IMR-90 (cell line): ENCODE measurements at regions not wholly inside any gene's neighbourhood (a gene's known extent, or its start where the extent isn't known, plus 50 kb on each side); places are given as distances from the start of the nearest gene placed in this dataset.

Source experiments
- ATAC-seq: fragments of 200-7000 bp; cut with Tn5 transposase; 2 replicates; pipeline ENCODE4 v1.9.1; 2020; ENCODE audit warnings: low read depth, mild to moderate bottlenecking, moderate library complexity
- BruUV-seq: library from RNA; stranded (reverse); fragments of 400-500 nt; replicated peaks from 2 replicates; lab custom pipeline; 2021; lab: Mats Ljungman, UMichigan
- CTCF ChIA-PET: fragments of 300-600 bp; formaldehyde crosslinking; extraction: SDS; loops from one replicate; lab custom pipeline; 2021; ENCODE audit warnings: antibody characterized with exemption; lab: Yijun Ruan, JAX
- POLR2A ChIA-PET: fragments of 300-600 bp; sonication (Branson Sonifier 250); formaldehyde crosslinking; loops from one replicate; lab custom pipeline; 2022; ENCODE audit warnings: antibody characterized with exemption; ENCODE audit not compliant: unreplicated experiment; lab: Charles Lee
- DNase-seq: peaks from one replicate; pipeline ENCODE4 v3.0.0; 2013
- H2AFZ ChIP-seq: replicated peaks from 2 replicates; pipeline ENCODE3; 2013; ENCODE audit warnings: low read length, mild to moderate bottlenecking; ENCODE audit not compliant: poor library complexity
- H2AK5ac ChIP-seq: 2 replicates; pipeline ENCODE4 v1.6.1; 2013; ENCODE audit warnings: low read depth, low read length, inconsistent platforms
- H2AK9ac ChIP-seq: replicated peaks from 2 replicates; pipeline ENCODE3; 2013; ENCODE audit warnings: mild to moderate bottlenecking, low read depth, low read length, moderate library complexity; ENCODE audit not compliant: poor library complexity
- H2BK120ac ChIP-seq: 2 replicates; pipeline ENCODE4 v1.6.1; 2013; ENCODE audit warnings: low read depth, low read length, inconsistent platforms
- H2BK15ac ChIP-seq: 3 replicates; pipeline ENCODE4 v1.6.1; 2013; ENCODE audit warnings: low read depth, low read length, inconsistent platforms
- H2BK20ac ChIP-seq: 2 replicates; pipeline ENCODE4 v1.6.1; 2013; ENCODE audit warnings: low read depth, mild to moderate bottlenecking, inconsistent platforms, low read length, moderate library complexity
- H2BK5ac ChIP-seq: 2 replicates; pipeline ENCODE4 v1.6.1; 2013; ENCODE audit warnings: mild to moderate bottlenecking, low read depth, low read length, inconsistent platforms; ENCODE audit not compliant: poor library complexity, severe bottlenecking
- H3K14ac ChIP-seq: replicated peaks from 2 replicates; pipeline ENCODE4 v1.6.1; 2013; ENCODE audit warnings: low read depth, low read length, inconsistent platforms
- H3K18ac ChIP-seq: 2 replicates; pipeline ENCODE4 v1.6.1; 2013; ENCODE audit warnings: low read depth, low read length, control low read depth
- H3K23ac ChIP-seq: 2 replicates; pipeline ENCODE4 v1.6.1; 2013; ENCODE audit warnings: low read depth, low read length, inconsistent platforms
- H3K27ac ChIP-seq: 2 replicates; pipeline ENCODE4 v1.5.1; 2013; ENCODE audit warnings: mild to moderate bottlenecking, control low read depth, low read length; ENCODE audit not compliant: insufficient read depth
- H3K27me3 ChIP-seq: 2 replicates; pipeline ENCODE4 v1.6.1; 2013; ENCODE audit warnings: low read length; ENCODE audit not compliant: control insufficient read depth, insufficient read depth
- H3K36me3 ChIP-seq: 2 replicates; pipeline ENCODE4 v1.6.1; 2013; ENCODE audit warnings: low read length, mixed read lengths; ENCODE audit not compliant: control insufficient read depth, insufficient read depth
- H3K4ac ChIP-seq: 2 replicates; pipeline ENCODE4 v1.6.1; 2013; ENCODE audit warnings: low read depth, low read length, inconsistent platforms
- H3K4me1 ChIP-seq: 2 replicates; pipeline ENCODE4 v1.6.1; 2013; ENCODE audit warnings: low read length, mixed read lengths; ENCODE audit not compliant: control insufficient read depth, insufficient read depth
- H3K4me2 ChIP-seq: 2 replicates; pipeline ENCODE4 v1.6.1; 2013; ENCODE audit warnings: low read depth, mild to moderate bottlenecking, control low read depth, low read length, moderate library complexity
- H3K4me3 ChIP-seq: 2 replicates; pipeline ENCODE4 v1.5.1; 2013; ENCODE audit warnings: low read depth, mild to moderate bottlenecking, control low read depth, low read length, moderate library complexity; ENCODE audit not compliant: insufficient read depth
- H3K56ac ChIP-seq: 2 replicates; pipeline ENCODE4 v1.6.1; 2013; ENCODE audit warnings: low read length, inconsistent platforms; ENCODE audit not compliant: insufficient read depth; ENCODE audit errors: extremely low read depth
- H3K79me1 ChIP-seq, 2 experiments: 2 replicates each; pipeline ENCODE4 v1.6.1; 2013; ENCODE audit warnings: low read length in 2 of 2, inconsistent platforms in 1 of 2, low read depth in 1 of 2
- H3K9ac ChIP-seq: 2 replicates; pipeline ENCODE4 v1.6.1; 2013; ENCODE audit warnings: low read depth, low read length, control low read depth
- H3K9me1 ChIP-seq: 2 replicates; pipeline ENCODE4 v1.6.1; 2013; ENCODE audit warnings: low read length, inconsistent platforms; ENCODE audit not compliant: insufficient read depth
- H3K9me3 ChIP-seq: 2 replicates; pipeline ENCODE4 v1.6.1; 2013; ENCODE audit warnings: low read length; ENCODE audit not compliant: control insufficient read depth, insufficient read depth
- H4K20me1 ChIP-seq: 2 replicates; pipeline ENCODE4 v1.6.1; 2013; ENCODE audit warnings: low read length, inconsistent platforms; ENCODE audit not compliant: insufficient read depth
- H4K5ac ChIP-seq: 2 replicates; pipeline ENCODE4 v1.6.1; 2013; ENCODE audit warnings: mild to moderate bottlenecking, low read depth, low read length, control low read depth
- H4K8ac ChIP-seq, 2 experiments: 2 replicates each; pipeline ENCODE4 v1.6.1; 2013; ENCODE audit warnings: low read depth in 2 of 2, low read length in 2 of 2, control low read depth in 1 of 2, inconsistent platforms in 1 of 2
- H4K91ac ChIP-seq: 2 replicates; pipeline ENCODE4 v1.6.1; 2013; ENCODE audit warnings: low read depth, low read length, inconsistent platforms; ENCODE audit not compliant: insufficient read depth
- CEBPB ChIP-seq: IDR thresholded peaks from 2 replicates; pipeline ENCODE4 v1.6.1; 2012; ENCODE audit warnings: low read depth, low read length, improper control_type of control experiment
- CHD1 ChIP-seq: IDR thresholded peaks from 2 replicates; pipeline ENCODE4 v1.6.1; 2012; ENCODE audit warnings: low read depth, low read length, improper control_type of control experiment
- WGBS, 2 experiments: methylation state at CpG; one replicate each; pipeline versions ENCODE4 v1.1.5 to v1.1.7; 2013; ENCODE audit warnings: missing lambda C conversion rate in 2 of 2; ENCODE audit not compliant: insufficient read length in 1 of 2; ENCODE audit errors: extremely low coverage in 2 of 2; 5-methylcytosine and 5-hydroxymethylcytosine counted together
- dilution Hi-C: fragments of 300-500 bp; cut with HindIII; formaldehyde crosslinking; loops from one replicate; pipeline ENCODE4 v1.14.3; 2018; ENCODE audit warnings: low sequenced_read_pairs; ENCODE audit not compliant: unreplicated experiment
- in situ Hi-C: fragments of 300-500 bp; cut with MboI; formaldehyde crosslinking; loops from 3 replicates; pipeline ENCODE4 v1.14.3; 2019; ENCODE audit warnings: low sequenced_read_pairs, inconsistent platforms, mixed read lengths
- intact Hi-C: fragments of 100-400 bp; cut with micrococcal nuclease; formaldehyde crosslinking; loops from 2 replicates; pipeline ENCODE4 v1.10.0; 2022

- Histone ChIP-seq H3K4ac (no peak overlapping the region), H4K91ac (no peak overlapping the region), H3K56ac (no peak overlapping the region), H2BK120ac (no peak overlapping the region), H3K9me1 (no peaks in the 10 kb centered on the region), H4K5ac (no peak overlapping the region), H3K79me1 (no peaks in the 10 kb centered on the region), H2AK9ac (no peak overlapping the region), H2BK5ac (no peak overlapping the region), H4K20me1 (no peaks in the 10 kb centered on the region), H2BK15ac (no peak overlapping the region), H3K36me3 (no peaks in the 10 kb centered on the region), H3K4me3 (no peak overlapping the region), H3K27me3 (no peaks in the 10 kb centered on the region), H3K9me3 (no peaks in the 10 kb centered on the region), H2BK20ac (no peak overlapping the region), H3K9ac (no peak overlapping the region), H3K23ac (no peak overlapping the region), H3K4me2 (no peak overlapping the region), H3K18ac (no peak overlapping the region), H3K14ac (no peak overlapping the region), H4K8ac (no peak overlapping the region), H2AFZ (no peak overlapping the region), H3K27ac (no peak overlapping the region), H2AK5ac (no peak overlapping the region), H3K4me1 (no peaks in the 10 kb centered on the region)
- DNase-seq = peak; percentile 39
- WGBS, 2 experiments = no CpG with 5 or more reads among the region's 1 CpG
- TF ChIP-seq CEBPB (peak; percentile 31; the same call in 1 of the 2 replicates), CHD1 (no peak)
- dilution Hi-C loops (no loop called here), in situ Hi-C loops (no loop called here), intact Hi-C loops (no loop called here)
- no TSS peak for BruUV-seq
- POLR2A ChIA-PET = no interaction called here
- ATAC-seq = peak; percentile 68
- CTCF ChIA-PET = interaction anchor here (0.6 kb wide), 1 partner anchor 253 kb away, joined by 4 read pairs; no protein-coding TSS in a partner anchor
These were observed 136.9 kb upstream of the SPOPL start for GRCh38 chr2:138364554-138365162.
